GM18498 (cell line): ENCODE measurements at regions not wholly inside any gene's neighbourhood (a gene's known extent, or its start where the extent isn't known, plus 50 kb on each side); places are given as distances from the start of the nearest gene placed in this dataset.

Source experiments
- ATAC-seq: cut with Tn5 transposase; IDR thresholded peaks from one replicate; pipeline ENCODE4 v1.9.1; 2021; ENCODE audit warnings: mild to moderate bottlenecking, moderate library complexity; ENCODE audit not compliant: unreplicated experiment

DNA sequence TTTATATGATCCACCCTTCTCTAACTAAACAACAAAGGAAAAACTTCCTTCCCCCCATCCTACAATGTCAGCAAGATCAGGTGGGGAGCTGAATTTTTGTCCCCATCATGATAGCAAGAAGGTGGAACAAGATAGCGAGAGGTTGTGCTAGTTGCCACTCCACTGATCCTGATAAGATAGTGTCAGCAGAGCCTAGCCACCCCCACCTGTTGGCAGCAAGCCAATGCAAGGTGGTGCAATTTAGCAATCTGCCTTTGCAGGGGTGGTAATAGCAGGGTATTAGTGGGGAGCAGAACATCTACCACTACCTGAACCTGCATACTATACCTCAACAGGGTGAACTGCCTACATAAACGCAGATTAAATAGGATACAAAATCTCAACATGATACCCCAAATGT is 80.2 kb upstream of the MAMLD1 start:
- ATAC-seq, result no peak

DNA sequence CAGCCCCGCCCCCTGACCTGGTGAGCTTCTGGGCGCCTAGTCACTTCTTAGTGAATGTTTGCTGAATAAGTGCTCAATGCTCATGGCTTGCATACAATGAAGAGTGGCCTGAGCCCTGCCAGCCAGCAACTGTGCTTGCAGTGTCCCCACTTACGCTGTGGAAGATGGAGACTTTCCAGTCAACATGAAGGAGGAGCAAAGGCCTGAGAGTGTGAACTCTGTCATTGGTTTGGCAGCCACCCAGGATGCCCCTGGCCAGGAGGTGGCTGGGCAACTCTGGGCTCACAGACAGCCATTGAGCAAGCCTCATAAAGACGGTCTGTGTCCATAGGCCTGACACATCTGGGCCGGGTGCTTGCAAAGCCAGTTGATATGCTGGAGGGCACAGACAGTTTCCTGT is 72.1 kb upstream of the MAMLD1 start:
- no peak for ATAC-seq

DNA sequence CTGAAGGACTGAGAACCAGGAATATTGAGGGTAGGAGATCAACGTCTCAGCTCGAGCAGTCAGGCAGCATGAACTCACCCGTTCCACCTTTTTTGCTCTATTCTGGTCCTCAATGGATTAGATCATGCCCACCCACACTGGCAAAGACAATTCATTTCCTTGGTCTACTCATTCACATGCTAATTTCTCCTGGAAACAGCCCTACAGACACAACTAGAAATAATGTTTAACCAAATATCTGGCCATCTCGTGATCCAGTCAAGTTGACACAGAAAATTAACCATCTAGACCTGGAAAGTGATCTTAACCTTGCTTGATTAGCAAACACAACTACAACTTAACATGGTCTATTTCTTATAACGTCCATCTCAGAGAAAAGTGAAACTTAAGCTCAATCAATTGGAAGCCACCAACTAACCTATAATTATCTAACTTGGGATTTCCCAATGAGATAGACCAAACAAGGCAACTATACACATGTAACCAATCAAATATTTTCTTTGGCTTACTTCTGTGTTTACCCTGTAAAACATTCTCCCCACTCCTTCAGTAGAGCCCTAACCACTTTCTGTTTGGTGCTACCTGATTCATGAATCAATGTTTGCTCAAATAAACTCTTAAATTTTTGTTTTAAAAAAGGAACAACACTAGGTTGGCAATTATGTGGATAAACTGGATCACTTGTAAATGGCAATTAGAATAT is 69.7 kb upstream of the MAMLD1 start:
- ATAC-seq, result no peak

DNA sequence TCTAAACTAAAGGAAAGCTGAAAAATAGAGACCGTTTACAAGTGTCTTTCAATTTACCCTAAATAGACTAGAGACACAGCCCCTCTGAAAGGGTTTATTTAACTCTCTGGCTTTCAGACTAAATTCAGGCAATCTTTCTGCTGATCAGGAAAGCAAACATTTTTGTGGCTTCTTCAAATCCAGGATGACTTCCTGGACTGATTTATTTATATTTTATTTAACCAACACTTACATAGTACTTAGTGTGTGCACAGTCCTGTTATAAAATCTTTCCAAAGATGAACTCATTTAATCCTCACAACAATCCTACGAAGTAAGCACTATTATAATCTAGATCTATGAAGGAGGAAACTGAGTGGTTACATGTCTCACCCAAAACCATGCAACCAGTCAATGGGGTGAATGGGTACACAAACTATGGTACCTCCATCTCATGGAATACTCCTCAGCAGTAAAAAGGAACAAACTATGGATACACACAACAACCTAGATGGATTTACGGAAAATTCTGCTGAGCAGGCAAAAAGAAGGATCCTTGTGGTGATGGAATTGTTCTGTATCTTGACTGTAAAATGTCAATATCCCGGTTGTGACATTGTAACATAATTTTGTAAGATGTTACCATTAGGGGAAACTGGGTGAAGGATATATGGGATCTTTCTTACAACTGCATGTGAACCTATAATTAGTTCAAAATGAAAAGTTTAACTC is 64.1 kb upstream of the MAMLD1 start:
- no peak for ATAC-seq

DNA sequence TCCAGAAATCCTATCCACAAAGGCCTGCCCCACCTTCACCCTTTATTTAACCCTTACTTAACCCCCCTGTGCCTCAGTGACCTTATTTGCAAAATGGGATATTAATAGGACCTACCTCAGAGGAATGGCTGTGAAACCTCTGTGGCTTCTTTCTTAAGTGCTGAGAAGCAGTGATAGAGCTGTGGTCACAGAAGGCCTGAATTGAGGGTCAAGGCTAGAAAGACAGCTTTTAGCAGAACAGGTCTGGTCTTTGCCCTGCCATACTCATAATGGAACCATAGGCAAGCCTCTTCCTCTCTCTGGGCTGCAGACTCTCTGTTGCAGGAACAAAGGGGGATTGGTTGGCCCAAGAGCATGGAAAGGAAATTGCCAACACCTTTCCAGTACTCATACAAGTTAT is 63.5 kb upstream of the MAMLD1 start:
- no peak for ATAC-seq

DNA sequence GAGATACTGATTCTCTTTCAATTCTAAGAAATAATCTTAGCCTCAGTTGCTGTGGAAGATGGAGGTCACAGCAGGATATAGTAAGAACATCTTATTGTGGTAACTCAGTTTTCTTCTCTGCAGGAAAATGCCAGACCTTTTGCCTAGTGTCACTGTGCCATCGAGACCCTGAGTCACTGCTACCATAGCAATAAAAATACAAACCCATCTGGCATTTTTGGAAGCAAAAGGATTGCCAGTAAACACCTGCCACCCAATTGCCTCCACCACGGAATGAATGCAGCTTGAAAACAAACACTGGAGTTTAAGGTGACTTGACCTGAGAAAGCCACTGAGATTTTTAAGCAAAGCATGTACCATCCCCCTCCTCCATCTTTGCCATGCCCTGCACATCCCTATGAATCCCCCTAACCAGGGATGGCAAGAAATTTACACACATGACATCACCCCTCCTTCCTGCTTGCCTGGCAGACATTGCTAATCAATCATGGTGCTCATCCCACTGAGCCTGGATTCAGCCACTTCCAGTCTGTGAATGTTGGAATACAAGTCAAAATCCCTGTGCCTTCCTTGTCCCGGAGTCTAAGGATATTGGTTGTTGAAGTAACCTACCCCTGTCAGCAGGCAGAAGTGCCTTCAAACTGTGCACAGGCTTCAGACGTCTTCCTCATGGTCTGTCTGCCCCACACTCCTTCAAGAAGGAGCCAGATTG is 59.6 kb upstream of the MAMLD1 start:
- ATAC-seq, result no peak

DNA sequence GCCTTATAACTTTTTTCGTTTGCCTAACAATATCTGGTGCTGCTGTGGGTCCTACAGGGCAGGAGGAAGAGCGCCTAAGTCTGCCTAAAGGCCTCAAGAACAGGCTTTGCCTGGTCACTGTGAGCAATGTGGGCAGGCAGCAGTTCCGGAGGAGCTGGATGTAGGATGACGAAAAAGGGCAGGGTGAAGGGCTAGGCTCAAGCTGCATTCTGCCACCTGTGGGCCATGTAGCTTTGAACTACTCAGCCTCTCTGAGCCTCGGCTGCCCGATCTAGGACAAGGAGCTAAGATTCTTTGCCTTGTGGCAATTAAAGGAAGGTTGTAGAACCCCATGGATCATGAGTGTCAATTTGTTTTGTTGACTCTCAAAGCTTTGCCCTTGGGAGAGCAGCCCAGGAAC is 57.1 kb upstream of the MAMLD1 start:
- ATAC-seq, result no peak

DNA sequence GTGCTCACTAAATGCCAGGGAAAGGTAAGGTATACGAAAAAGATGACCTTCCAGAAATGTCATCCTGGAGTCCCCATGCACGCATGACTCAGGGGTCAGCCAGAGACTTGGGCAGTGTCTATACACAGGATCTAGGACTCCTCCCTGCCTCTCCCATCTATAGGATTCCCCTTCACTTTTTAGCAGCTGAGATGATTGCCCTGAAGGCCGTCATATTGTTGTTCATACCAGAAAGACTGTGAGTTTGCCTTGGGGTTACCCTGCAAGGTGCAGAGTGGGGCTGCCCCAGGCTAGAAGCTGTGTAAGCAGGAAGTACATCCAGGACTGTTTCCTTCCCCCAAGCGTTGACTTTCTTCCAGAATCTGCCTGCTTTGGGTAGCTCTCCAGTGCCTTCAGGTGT is 55.1 kb upstream of the MAMLD1 start:
- no peak for ATAC-seq

DNA sequence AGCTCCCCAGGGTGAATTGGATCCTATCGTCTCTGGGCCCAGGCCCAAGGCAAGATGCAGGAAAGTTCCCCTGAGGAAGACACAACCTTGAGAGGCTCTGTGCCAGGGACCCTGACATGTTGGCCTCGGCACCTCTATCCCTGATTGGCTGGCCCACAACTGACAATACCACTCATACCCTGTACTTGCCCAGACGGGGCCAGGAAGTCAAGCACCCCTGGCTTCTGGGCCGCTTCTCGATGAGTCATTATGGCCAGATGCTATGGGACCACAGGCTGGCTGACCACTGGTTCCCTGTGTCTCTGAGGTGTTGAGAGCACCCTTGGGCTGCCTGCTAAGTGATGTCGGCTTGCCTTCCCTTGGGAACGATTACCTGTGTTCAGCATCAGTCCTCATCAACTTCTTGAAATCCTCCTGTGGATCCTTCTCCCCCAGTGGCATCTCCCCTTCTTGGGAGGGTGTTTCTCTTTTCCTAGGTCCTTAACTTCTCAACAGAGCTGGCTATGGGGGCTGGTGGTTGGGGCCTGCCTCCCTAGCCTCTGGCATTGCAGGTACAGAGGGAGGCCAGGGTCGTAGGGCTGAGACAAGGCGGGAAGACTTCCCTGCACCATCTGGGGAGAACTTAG is 54.5 kb upstream of the MAMLD1 start:
- ATAC-seq, result no peak

DNA sequence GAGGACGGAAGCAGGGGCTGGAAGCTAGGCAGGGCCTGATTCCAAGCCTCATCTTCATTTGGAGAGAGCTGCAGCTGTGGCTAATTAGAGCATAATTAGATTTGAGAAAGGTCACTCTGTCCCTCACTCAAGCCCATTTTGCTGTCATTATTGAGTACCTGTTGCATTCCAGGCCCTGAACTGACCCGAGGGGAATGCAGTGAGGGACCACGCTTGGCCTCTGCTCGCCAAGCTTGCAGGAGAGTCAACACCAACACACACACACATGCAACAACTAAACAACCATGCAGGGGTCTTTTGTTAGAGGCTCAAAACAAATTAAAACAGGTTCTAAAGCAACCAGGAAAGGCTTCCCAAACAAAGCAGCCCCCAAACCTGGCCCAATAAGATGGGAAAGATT is 52.7 kb upstream of the MAMLD1 start:
- no peak for ATAC-seq

DNA sequence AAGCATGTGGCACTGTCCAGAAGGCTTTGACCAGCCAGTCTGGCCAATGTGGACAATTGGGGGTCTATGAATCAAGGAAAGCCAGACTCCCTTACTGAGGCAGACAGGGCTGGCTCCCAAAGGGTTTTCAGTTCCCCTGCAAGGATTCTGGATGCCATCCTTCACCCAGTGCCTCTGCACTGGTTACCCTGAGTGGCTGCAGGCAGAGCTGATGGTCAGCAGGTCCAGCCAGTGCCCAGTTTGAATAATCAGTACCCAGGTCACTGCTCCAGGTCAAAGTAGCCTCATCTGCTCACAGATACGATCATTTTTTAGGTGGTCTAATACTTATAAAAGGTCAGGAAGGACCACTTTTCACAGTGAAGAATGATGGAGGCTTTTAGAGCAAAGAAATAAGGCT is 52.2 kb upstream of the MAMLD1 start:
- no peak for ATAC-seq

DNA sequence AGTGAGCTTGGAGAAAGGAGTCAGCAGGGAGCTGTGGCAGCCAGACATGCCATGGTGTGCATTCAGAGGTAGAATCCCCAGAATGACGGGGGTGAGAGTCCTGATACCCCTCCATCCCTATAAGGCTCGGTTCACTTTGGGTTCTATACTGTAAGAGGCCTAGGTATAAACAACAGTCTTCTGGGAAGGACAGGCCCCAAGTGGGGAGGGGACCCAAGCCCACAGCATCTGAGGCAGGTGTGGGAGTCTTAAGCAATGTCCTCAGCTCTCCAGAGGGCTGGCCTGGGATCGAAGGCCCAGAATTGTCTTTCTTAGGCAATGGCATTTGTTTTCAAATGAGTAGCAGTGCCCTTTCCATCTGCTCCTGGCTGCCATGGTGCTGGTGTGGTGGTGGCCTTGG is 50.2 kb upstream of the MAMLD1 start:
- no peak for ATAC-seq
